ENCODE measurements at regions not wholly inside any gene's neighbourhood (a gene's known extent, or its start where the extent isn't known, plus 50 kb on each side); places are given as distances from the start of the nearest gene placed in this dataset.
"Not testable (repeated sequence)": the region's sequence is repeated elsewhere in the genome, so short reads cannot be mapped to it uniquely, and the experiment has no call there.

DNA sequence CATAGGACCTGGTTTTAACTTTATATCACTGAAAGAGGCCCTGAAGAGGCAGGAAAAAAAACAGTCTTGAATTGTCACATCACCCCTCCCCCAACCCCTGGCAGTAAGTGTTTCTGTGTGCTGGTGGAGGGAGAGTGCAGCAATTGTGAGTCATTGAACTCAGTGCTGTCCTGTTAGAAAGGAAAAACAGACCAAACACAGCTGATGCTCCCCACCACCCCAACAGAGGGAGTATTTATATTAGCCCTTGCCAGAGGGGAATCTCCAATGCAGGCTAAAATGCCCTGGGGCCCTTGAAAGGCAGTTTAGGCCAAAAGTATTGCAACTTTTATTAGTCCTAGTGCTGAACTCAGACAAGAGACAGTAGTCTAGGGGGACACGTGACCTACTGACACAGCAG, 197.8 kb upstream of the AGTR2 start:
- no peak for DNase-seq

DNA sequence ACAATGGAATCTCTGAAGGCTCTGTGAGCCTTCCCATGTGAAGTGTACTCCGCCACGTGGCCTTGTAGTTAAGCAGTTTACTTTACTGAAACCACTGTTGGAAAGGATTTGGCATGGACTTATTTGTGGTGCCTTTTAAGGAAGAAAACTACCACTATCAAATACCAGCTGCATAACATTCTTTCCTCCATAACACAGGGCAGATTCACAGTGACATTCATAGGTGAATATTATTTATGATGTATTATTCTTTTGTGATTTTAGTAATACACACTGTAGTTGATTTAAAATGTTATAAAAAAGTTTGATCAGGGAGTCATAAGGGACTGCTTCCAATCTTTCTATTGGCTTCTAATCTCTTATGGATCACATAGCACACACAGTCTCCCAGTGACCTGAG, 192.5 kb upstream of the AGTR2 start:
- DNase-seq = no peak

DNA sequence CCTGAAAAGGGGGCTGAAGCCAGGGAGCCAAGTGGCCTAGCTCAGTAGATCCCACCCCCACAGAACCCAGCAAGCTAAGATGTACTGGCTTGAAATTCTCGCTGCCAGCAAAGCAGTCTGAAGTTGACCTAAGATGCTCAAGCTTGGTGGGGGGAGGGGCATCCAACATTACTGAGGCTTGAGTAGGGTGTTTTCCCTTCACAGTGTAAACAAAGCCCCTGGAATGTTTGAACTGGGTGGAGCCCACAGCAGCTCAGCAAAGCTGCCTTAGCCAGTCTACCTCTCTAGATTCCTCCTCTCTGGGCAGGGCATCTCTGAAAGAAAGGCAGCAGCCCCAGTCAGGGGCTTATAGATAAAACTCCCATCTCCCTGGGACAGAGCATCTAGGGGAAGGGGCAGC, 187.4 kb upstream of the AGTR2 start:
- DNase-seq = not testable (repeated sequence)

DNA sequence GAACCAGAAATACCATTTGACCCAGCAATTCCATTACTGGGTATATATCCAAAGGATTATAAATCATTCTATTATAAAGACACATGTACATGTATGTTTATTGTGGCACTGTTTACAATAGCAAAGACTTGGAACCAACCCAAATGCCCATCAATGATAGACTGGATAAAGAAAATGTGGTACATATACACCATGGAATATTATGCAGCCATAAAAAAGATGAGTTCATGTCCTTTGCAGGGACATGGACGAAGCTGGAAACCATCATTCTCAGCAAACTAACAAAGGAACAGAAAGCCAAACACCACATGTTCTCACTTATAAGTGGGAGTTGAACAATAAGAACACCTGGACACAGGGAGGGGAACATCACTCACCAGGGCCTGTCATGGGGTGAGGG, 183.1 kb upstream of the AGTR2 start:
- DNase-seq = not testable (repeated sequence)

DNA sequence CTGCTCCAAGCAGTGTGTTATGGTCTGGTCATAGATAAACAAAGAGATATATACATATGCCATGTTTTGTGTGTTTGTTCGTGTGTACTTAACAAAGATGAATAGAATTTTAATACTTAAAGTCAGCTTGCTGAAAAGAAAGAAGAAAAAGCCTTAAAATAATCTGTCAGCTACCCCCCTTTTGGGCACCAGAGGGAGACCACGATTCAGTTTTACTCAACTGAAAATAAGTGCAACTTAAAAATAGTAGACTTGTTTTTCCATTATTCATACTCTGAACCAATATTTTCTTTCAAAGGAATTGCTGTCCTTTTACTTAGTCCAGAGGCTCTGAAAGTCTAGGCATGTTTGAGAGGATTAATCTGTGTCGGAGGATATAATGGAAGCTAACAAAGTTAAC, 181.7 kb upstream of the AGTR2 start:
- DNase-seq = no peak

DNA sequence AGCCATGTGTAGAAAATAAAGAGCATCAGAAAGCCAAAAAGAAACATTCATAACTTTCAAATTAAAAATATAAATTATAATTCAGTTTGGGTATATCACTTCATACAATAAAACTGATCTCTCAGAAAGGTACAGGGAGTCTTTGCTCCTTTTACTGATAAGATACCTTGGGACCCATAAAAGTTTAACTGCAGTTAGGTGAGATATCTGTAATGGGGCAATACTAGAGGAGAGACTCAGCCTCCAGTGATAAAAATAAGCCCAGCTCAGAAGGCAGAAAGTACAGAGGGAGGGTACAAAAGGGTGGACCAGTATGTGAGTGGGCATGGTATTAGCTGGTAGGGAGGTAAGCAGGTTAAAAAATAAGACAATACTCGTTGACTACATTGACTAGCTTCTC, 180.9 kb upstream of the AGTR2 start:
- no peak for DNase-seq

DNA sequence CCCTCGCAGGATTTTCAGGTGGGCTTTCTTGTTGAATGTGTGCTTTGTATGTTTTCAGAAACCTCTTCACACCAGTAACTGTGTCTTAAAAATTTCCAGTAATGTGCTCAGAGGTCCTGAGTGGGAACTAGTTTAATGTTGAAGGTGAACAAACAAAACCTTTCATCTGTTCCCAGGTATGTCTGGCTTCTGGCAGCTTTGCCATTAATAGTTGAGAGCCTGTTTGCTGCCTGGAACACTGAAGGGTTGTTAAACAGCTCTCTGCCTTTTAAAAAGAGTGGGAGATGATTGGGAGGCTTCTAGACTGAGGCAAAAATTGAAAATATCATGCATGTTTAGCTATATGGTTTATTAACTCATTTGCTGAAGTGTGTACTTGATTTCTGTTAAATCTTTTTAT, 161.2 kb upstream of the AGTR2 start:
- no peak for DNase-seq

DNA sequence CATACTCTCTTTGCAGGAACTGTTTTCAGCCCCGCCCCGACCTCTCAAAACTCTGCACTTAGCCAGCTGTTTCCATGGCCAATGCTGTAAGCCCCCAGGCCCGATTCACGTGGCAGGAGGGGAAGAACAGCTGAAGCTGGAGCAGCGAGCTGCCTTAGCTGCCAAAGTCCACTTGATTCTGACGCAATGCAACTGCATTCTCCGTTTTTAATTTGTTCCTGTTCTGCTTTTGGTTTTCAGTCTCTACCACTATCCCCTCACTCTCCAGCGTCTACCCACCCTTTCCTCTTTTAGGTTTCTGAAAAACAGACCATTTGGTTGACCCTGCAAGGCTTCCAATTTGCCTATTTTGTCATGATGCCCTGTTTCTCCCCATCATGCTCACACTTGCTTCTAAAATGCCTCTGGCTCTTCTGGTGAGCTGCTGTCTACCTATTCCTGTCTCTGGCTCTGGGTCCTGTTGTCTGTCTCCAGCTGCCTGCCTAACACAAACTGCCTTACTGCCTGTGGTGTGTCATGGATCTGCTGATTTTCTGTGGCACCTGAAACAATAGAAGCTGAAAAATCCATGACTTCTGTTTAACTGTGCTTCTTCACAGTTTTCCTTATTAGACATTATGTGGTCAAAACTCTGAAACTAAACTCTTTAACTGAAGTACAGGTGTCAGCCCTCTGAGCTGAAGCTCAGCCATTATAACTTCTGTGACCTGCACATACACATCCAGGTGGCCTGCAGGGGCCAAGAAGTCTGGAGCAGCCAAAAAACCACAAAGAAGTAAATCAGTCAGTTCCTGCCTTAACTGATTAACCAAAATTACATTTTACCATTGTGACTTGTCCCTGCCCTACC, 160.5 kb upstream of the AGTR2 start:
- no peak for DNase-seq

DNA sequence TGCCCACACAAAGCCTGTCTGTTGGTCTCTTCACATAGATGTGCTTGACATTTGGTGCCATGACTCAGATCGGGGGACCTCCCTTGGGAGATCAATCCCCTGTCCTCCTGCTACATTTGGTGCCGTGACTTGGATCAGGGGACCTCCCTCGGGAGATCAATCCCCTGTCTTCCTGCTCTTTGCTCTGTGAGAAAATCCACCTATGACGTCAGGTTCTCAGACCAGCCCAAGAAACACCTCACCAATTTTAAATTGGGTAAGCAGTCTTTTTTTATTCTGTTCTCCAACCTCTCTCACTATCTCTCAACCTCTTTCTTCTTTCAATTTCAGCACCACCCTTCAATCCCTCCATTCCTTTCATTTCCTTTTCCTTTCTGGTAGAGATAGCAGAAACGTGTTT, 159.6 kb upstream of the AGTR2 start:
- DNase-seq = no peak

DNA sequence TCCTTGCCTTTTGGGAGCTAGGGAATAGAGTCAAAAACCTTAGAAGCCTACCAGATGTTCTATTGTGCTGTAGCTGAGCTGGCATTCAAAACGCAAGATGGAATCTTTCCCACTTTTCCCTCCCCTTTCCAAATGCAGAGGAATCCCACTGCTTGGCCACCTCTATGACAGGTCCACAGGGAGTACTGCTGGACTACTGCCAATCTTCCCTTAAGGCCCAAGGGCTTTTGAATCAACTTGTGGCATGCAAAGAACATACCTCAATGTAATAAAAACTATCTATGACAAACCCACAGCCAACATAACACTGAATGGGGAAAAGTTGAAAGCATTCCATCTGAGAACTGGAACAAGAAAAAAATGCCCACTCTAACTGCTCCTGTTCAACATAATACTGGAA, 139.2 kb upstream of the AGTR2 start:
- DNase-seq = no peak
